Smooth muscle cell (in vitro differentiated cells): ENCODE measurements at regions not wholly inside any gene's neighbourhood (a gene's known extent, or its start where the extent isn't known, plus 50 kb on each side); places are given as distances from the start of the nearest gene placed in this dataset.

Experiments used
- DNase-seq: peaks from one replicate; lab custom pipeline; 2025; ENCODE audit not compliant: unreplicated experiment; lab: John Stamatoyannopoulos, UW
- H2AFZ ChIP-seq: fragments of 200-600 bp; sonication (generic); 2 replicates; pipeline ENCODE4 v1.6.0; 2016; ENCODE audit warnings: antibody characterized with exemption, low read depth, mild to moderate bottlenecking
- H3F3A ChIP-seq: fragments of 200-600 bp; sonication (generic); 2 replicates; pipeline ENCODE4 v1.6.0; 2017; ENCODE audit warnings: antibody characterized with exemption, low read depth
- H3K27ac ChIP-seq: fragments of 200-600 bp; sonication (generic); 2 replicates; pipeline ENCODE4 v1.5.1; 2016; ENCODE audit warnings: low read depth, mild to moderate bottlenecking
- H3K27me3 ChIP-seq: fragments of 200-600 bp; sonication (generic); 2 replicates; pipeline ENCODE4 v1.6.1; 2016; ENCODE audit warnings: low read depth, mild to moderate bottlenecking
- H3K36me3 ChIP-seq: fragments of 200-600 bp; sonication (generic); 2 replicates; pipeline ENCODE4 v1.5.1; 2016; ENCODE audit warnings: low read depth
- H3K4me1 ChIP-seq: fragments of 200-600 bp; sonication (generic); 2 replicates; pipeline ENCODE4 v1.5.1; 2016; ENCODE audit warnings: low read depth
- H3K4me2 ChIP-seq: fragments of 200-600 bp; sonication (generic); 2 replicates; pipeline ENCODE4 v1.6.0; 2016; ENCODE audit warnings: mild to moderate bottlenecking
- H3K4me3 ChIP-seq: fragments of 200-600 bp; sonication (generic); 2 replicates; pipeline ENCODE4 v1.5.1; 2016; ENCODE audit warnings: mild to moderate bottlenecking
- H3K79me2 ChIP-seq: fragments of 200-600 bp; sonication (generic); 2 replicates; pipeline ENCODE4 v1.6.0; 2016; ENCODE audit warnings: low read depth, mild to moderate bottlenecking
- H3K9ac ChIP-seq: fragments of 200-600 bp; sonication (generic); 2 replicates; pipeline ENCODE4 v1.6.0; 2016; ENCODE audit warnings: low read depth
- H3K9me3 ChIP-seq: fragments of 200-600 bp; sonication (generic); replicated peaks from 2 replicates; pipeline ENCODE4 v1.5.1; 2016; ENCODE audit warnings: low read depth
- H4K20me1 ChIP-seq: fragments of 200-600 bp; sonication (generic); 2 replicates; pipeline ENCODE4 v1.6.0; 2016; ENCODE audit warnings: low read depth
- CTCF ChIP-seq: fragments of 200-600 bp; sonication (generic); IDR thresholded peaks from 2 replicates; pipeline ENCODE4 v1.5.1; 2017; ENCODE audit warnings: borderline replicate concordance, mild to moderate bottlenecking, antibody characterized with exemption; ENCODE audit not compliant: insufficient read depth, poor library complexity, severe bottlenecking
- WGBS: methylation state at CpG from one replicate; pipeline ENCODE4 v1.1.7; 2016; ENCODE audit warnings: low lambda C conversion rate; 5-methylcytosine and 5-hydroxymethylcytosine counted together

DNA sequence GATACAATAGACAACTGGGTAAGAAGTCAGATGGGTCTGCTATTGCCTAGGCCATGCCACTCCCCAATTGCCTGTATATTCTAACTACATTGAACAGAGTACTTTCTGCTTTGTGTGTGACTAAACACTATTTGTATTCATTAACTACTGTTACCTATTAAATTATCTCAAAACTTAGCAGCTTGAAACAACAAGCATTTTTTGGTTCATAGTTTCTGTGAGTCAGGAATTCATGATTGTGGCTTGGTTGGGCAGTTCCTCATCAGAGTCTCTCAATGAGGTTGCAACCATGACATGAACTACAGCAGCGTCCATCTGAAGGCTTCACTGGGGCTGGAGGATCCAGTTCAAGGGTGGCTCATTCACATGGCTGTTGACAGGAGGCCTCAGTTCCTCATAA, 205.7 kb downstream of the EN1 start:
- Histone ChIP-seq H3K4me3 (no peak overlapping the region), H3K9ac (no peak overlapping the region), H3K36me3 (no peaks in the 10 kb centered on the region), H2AFZ (no peak overlapping the region), H3F3A (no peaks in the 10 kb centered on the region), H3K27ac (no peak overlapping the region), H3K4me1 (peaks cover 3% of the 10 kb centered on the region), H3K27me3 (no peaks in the 10 kb centered on the region), H3K79me2 (no peaks in the 10 kb centered on the region), H3K9me3 (no peaks in the 10 kb centered on the region), H3K4me2 (no peak overlapping the region), H4K20me1 (no peaks in the 10 kb centered on the region)
- no peak for TF ChIP-seq CTCF
- DNase-seq, result no peak
- 81% methylated on average over 1 of the region's 1 CpG for WGBS

DNA sequence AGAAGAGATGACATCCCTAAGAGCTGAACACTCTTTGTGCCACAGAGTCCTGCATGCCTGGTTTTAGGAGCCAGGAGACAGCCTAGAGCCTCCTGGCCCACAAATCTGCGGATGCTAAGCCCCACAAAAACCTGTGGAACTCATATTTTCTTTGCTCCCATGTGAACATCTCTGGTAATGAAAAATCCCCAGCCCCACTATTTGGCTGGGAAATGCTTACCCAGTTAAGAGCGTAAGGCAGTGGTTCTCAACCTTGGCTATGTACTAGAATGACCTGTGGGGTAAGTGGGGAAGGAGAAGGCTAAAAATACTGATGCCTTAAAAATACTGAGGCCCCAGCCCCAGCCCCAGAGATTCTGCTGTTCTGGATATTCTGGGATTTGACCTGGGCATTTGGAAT, 208.1 kb downstream of the EN1 start:
- no peaks in the 10 kb centered on the region for H3F3A ChIP-seq
- no peak overlapping the region for H3K4me3 ChIP-seq
- no peak overlapping the region for H3K4me2 ChIP-seq
- WGBS, result 96% methylated on average over 2 of the region's 2 CpGs
- H2AFZ ChIP-seq, result no peak overlapping the region
- no peak for DNase-seq
- H3K9ac ChIP-seq, result no peak overlapping the region
- no peaks in the 10 kb centered on the region for H3K27me3 ChIP-seq
- H3K4me1 ChIP-seq, result peaks cover 7% of the 10 kb centered on the region
- TF ChIP-seq CTCF, result no peak
- no peaks in the 10 kb centered on the region for H3K36me3 ChIP-seq
- H4K20me1 ChIP-seq, result no peaks in the 10 kb centered on the region
- no peaks in the 10 kb centered on the region for H3K79me2 ChIP-seq
- no peaks in the 10 kb centered on the region for H3K9me3 ChIP-seq
- H3K27ac ChIP-seq, result no peak overlapping the region

GRCh38 chr2:118638453-118638852, 209.0 kb downstream of the EN1 start:
- no peak overlapping the region for H3K27ac ChIP-seq
- H3K9me3 ChIP-seq, result no peaks in the 10 kb centered on the region
- H3F3A ChIP-seq, result no peaks in the 10 kb centered on the region
- TF ChIP-seq CTCF, result no peak
- 79% methylated on average over 5 of the region's 5 CpGs for WGBS
- no peaks in the 10 kb centered on the region for H3K79me2 ChIP-seq
- H3K9ac ChIP-seq, result no peak overlapping the region
- H3K27me3 ChIP-seq, result no peaks in the 10 kb centered on the region
- H2AFZ ChIP-seq, result no peak overlapping the region
- peaks cover 4% of the 10 kb centered on the region for H3K4me1 ChIP-seq
- H3K36me3 ChIP-seq, result no peaks in the 10 kb centered on the region
- no peak overlapping the region for H3K4me2 ChIP-seq
- H3K4me3 ChIP-seq, result no peak overlapping the region
- no peaks in the 10 kb centered on the region for H4K20me1 ChIP-seq
- DNase-seq, result no peak

DNA sequence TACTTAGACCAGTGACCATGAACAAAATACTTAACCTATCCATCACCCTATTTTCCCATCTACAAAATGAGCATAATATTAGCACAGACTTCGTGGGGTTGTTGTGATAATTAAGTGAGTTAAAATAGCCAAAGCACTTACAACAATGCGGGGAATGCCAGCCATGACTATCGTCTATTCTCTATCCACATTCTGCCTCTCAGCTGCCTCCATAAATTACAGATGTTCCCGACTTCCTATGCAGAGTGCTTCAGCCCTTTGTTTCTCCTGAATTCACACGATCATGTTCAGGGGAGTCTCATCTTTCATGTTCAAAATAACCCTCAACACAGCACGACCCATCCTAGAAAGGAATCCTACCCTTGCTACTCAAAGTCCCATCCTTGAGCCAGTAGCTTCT, 211.6 kb downstream of the EN1 start:
- no peak overlapping the region for H2AFZ ChIP-seq

More for the DNA sequence above, 211.6 kb downstream of the EN1 start:
- no peak for DNase-seq
- H3K36me3 ChIP-seq, result no peaks in the 10 kb centered on the region
- H3K4me2 ChIP-seq, result no peak overlapping the region
- H4K20me1 ChIP-seq, result no peaks in the 10 kb centered on the region
- H3K27ac ChIP-seq, result no peak overlapping the region
- 51% methylated on average over 6 of the region's 6 CpGs for WGBS
- H3K4me1 ChIP-seq, result peaks cover 4% of the 10 kb centered on the region
- H3K27me3 ChIP-seq, result no peaks in the 10 kb centered on the region
- no peak overlapping the region for H3K9ac ChIP-seq
- no peaks in the 10 kb centered on the region for H3F3A ChIP-seq
- no peaks in the 10 kb centered on the region for H3K79me2 ChIP-seq
- TF ChIP-seq CTCF, result no peak
- H3K4me3 ChIP-seq, result no peak overlapping the region
- H3K9me3 ChIP-seq, result no peaks in the 10 kb centered on the region
